Panc1 (cell line): ENCODE measurements at regions not wholly inside any gene's neighbourhood (a gene's known extent, or its start where the extent isn't known, plus 50 kb on each side); places are given as distances from the start of the nearest gene placed in this dataset.

Source experiments
- ATAC-seq: fragments of 200-7000 bp; cut with Tn5 transposase; 2 replicates; pipeline ENCODE4 v1.9.1; 2020; ENCODE audit warnings: mild to moderate bottlenecking, moderate library complexity
- BruUV-seq: library from RNA; stranded (reverse); fragments of 400-500 nt; replicated peaks from 2 replicates; lab custom pipeline; 2021; lab: Mats Ljungman, UMichigan
- CTCF ChIA-PET: fragments of 300-600 bp; sonication (Branson Sonifier 250); formaldehyde crosslinking; loops from one replicate; lab custom pipeline; 2022; ENCODE audit warnings: antibody characterized with exemption; lab: Charles Lee
- POLR2A ChIA-PET: fragments of 300-600 bp; sonication (Branson Sonifier 250); formaldehyde crosslinking; loops from one replicate; lab custom pipeline; 2022; ENCODE audit warnings: antibody characterized with exemption; lab: Charles Lee
- DNase-seq: peaks from one replicate; pipeline ENCODE4 v3.0.0-alpha.2; 2010; ENCODE audit warnings: low read depth, low spot score
- H3K27ac ChIP-seq: 2 replicates; pipeline ENCODE4 v1.5.1; 2011; ENCODE audit warnings: mild to moderate bottlenecking, low read length, inconsistent platforms
- H3K27me3 ChIP-seq: fragments of 200-500 bp; sonication (Bioruptor generic); 2 replicates; pipeline ENCODE4 v1.6.0; 2014; ENCODE audit warnings: low read length, inconsistent platforms; ENCODE audit not compliant: control insufficient read depth, insufficient read depth
- H3K36me3 ChIP-seq: fragments of 200-500 bp; sonication (Bioruptor generic); 2 replicates; pipeline ENCODE4 v1.5.1; 2014; ENCODE audit warnings: inconsistent platforms, mild to moderate bottlenecking, low read length, moderate library complexity; ENCODE audit not compliant: control insufficient read depth, insufficient read depth
- H3K4me1 ChIP-seq: 2 replicates; pipeline ENCODE4 v1.5.1; 2011; ENCODE audit warnings: inconsistent platforms, mild to moderate bottlenecking, low read length, moderate library complexity; ENCODE audit not compliant: control insufficient read depth, insufficient read depth
- H3K4me3 ChIP-seq, 2 experiments: 2 replicates each; pipeline ENCODE4 v1.5.1; 2011 to 2012; ENCODE audit warnings: low read depth in 2 of 2, low read length in 2 of 2, mild to moderate bottlenecking in 2 of 2, inconsistent platforms in 1 of 2, moderate library complexity in 1 of 2
- H3K9me3 ChIP-seq: fragments of 200-500 bp; sonication (Bioruptor generic); 2 replicates; pipeline ENCODE4 v1.5.1; 2014; ENCODE audit warnings: low read depth, mild to moderate bottlenecking, inconsistent platforms, low read length, moderate library complexity; ENCODE audit not compliant: control insufficient read depth, insufficient read depth
- POLR2AphosphoS5 ChIP-seq: IDR thresholded peaks from 2 replicates; pipeline ENCODE4 v1.6.1; 2012; ENCODE audit warnings: mild to moderate bottlenecking, low read depth, low read length, moderate library complexity
- SIN3A ChIP-seq: IDR thresholded peaks from 2 replicates; pipeline ENCODE4 v1.6.1; 2012; ENCODE audit warnings: low read depth, mild to moderate bottlenecking, low read length, moderate library complexity, borderline replicate concordance; ENCODE audit not compliant: insufficient read depth
- TCF7L2 ChIP-seq: IDR thresholded peaks from 2 replicates; pipeline ENCODE4 v1.6.1; 2011; ENCODE audit warnings: mild to moderate bottlenecking, low read depth, low read length, inconsistent platforms
- in situ Hi-C: cut with HindIII; loops from 2 replicates; pipeline ENCODE4 v1.10.0; 2016; ENCODE audit warnings: low sequenced_read_pairs, low pct_unique_long_range_greater_than_20kb
- intact Hi-C: fragments of 100-400 bp; cut with micrococcal nuclease; formaldehyde crosslinking; loops from one replicate; pipeline ENCODE4 v1.10.0; 2022; ENCODE audit not compliant: unreplicated experiment
- TF ChIP-seq, protein P1 (sequence below): fragments of 450-650 bp; IDR thresholded peaks from 2 replicates; pipeline ENCODE4 v1.5.1; 2017; ENCODE audit warnings: mild to moderate bottlenecking
- TF ChIP-seq, protein P2 (sequence below), 2 experiments: IDR thresholded peaks; 2 replicates each; pipeline ENCODE4 v1.6.1; 2011 to 2012; ENCODE audit warnings: low read depth in 2 of 2, control low read depth in 1 of 2, low read length in 1 of 2, mild to moderate bottlenecking in 1 of 2, moderate library complexity in 1 of 2; ENCODE audit not compliant: insufficient read depth in 1 of 2

DNA sequence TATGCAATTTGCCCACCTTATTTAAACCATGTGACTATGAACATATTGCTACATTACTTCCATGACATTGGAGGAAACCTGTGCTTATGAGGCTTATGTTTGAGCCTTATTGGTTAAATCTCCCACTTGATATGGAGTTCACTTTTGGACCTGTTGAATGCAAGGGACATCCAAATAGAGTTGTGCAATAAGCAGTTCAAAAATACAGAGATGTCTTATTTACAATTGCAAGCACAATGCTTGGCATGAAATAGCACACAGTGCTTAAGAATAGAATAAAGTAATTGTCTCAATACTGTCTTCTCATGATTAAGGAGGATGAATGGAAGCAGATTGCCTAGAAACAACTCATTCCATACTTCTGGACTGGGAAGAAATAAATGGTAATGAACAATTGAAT lies 793.5 kb downstream of the METTL4 start:
- Histone ChIP-seq H3K27ac (no peak overlapping the region), H3K4me1 (no peaks in the 10 kb centered on the region), H3K4me3 (no peak overlapping the region), H3K9me3 (no peaks in the 10 kb centered on the region; the same call in 1 of the 2 replicates), H3K36me3 (no peaks in the 10 kb centered on the region), H3K27me3 (no peaks in the 10 kb centered on the region)
- no peak for TF ChIP-seq POLR2AphosphoS5
- TF ChIP-seq, protein P1, sequence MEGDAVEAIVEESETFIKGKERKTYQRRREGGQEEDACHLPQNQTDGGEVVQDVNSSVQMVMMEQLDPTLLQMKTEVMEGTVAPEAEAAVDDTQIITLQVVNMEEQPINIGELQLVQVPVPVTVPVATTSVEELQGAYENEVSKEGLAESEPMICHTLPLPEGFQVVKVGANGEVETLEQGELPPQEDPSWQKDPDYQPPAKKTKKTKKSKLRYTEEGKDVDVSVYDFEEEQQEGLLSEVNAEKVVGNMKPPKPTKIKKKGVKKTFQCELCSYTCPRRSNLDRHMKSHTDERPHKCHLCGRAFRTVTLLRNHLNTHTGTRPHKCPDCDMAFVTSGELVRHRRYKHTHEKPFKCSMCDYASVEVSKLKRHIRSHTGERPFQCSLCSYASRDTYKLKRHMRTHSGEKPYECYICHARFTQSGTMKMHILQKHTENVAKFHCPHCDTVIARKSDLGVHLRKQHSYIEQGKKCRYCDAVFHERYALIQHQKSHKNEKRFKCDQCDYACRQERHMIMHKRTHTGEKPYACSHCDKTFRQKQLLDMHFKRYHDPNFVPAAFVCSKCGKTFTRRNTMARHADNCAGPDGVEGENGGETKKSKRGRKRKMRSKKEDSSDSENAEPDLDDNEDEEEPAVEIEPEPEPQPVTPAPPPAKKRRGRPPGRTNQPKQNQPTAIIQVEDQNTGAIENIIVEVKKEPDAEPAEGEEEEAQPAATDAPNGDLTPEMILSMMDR: no peak
- no peak for TF ChIP-seq SIN3A
- no peak for TF ChIP-seq TCF7L2
- TF ChIP-seq, protein P2, sequence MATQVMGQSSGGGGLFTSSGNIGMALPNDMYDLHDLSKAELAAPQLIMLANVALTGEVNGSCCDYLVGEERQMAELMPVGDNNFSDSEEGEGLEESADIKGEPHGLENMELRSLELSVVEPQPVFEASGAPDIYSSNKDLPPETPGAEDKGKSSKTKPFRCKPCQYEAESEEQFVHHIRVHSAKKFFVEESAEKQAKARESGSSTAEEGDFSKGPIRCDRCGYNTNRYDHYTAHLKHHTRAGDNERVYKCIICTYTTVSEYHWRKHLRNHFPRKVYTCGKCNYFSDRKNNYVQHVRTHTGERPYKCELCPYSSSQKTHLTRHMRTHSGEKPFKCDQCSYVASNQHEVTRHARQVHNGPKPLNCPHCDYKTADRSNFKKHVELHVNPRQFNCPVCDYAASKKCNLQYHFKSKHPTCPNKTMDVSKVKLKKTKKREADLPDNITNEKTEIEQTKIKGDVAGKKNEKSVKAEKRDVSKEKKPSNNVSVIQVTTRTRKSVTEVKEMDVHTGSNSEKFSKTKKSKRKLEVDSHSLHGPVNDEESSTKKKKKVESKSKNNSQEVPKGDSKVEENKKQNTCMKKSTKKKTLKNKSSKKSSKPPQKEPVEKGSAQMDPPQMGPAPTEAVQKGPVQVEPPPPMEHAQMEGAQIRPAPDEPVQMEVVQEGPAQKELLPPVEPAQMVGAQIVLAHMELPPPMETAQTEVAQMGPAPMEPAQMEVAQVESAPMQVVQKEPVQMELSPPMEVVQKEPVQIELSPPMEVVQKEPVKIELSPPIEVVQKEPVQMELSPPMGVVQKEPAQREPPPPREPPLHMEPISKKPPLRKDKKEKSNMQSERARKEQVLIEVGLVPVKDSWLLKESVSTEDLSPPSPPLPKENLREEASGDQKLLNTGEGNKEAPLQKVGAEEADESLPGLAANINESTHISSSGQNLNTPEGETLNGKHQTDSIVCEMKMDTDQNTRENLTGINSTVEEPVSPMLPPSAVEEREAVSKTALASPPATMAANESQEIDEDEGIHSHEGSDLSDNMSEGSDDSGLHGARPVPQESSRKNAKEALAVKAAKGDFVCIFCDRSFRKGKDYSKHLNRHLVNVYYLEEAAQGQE (IDR thresholded peaks at IDR 0.05; ENCODE audit: insufficient read depth in 1 of 2, low read depth in 2 of 2, low read length in 1 of 2): no peak
- in situ Hi-C loops: no loop called here
- CTCF ChIA-PET: no interaction called here
- POLR2A ChIA-PET: no interaction called here
- BruUV-seq: no TSS peak
- intact Hi-C loops: no loop called here
- ATAC-seq (no peak), DNase-seq (no peak)

DNA sequence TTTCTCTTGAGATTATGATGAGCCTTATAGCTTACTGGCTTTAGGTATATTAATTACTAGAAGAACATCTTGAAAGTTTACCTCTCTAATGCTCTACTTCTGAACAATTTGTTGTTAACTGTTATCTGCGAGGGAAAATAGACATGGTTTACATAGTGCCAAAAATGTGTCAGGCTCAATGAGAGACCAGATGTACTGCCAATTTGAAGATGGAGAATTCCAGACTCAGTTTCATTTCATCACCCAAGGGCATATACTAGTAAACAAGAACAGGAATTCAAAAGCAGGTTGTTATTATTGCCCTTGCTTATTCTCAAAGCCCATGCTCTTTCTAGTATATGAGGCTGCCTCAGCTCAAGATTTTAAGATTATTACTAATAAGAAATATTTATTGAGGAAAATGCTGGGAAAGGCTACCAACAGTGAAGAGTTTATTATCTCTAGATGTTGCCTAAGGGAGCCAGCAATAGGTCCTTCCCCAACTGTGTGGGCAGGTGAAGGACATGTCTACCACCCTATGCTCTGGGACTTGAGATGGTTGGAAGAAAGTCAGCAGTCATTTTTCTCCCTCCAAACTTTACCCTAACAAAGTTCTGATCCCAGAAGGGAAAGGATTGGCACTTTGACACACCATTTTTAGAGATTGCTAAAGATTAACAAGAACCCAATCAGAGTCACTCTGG lies 792.7 kb downstream of the METTL4 start:
- BruUV-seq: no TSS peak
- H3K27ac ChIP-seq: no peak overlapping the region
- H3K27me3 ChIP-seq: no peaks in the 10 kb centered on the region
- H3K4me1 ChIP-seq: no peaks in the 10 kb centered on the region
- TF ChIP-seq, protein P1: no peak
- intact Hi-C loops (no loop called here), in situ Hi-C loops (no loop called here)
- H3K36me3 ChIP-seq: no peaks in the 10 kb centered on the region
- no peak overlapping the region for H3K4me3 ChIP-seq
- ChIA-PET CTCF (no interaction called here), POLR2A (no interaction called here)
- ATAC-seq (no peak), DNase-seq (no peak)
- H3K9me3 ChIP-seq: no peaks in the 10 kb centered on the region; the same call in 1 of the 2 replicates
